ENCODE measurements at regions not wholly inside any gene's neighbourhood (a gene's known extent, or its start where the extent isn't known, plus 50 kb on each side); places are given as distances from the start of the nearest gene placed in this dataset.
"Not testable (repeated sequence)": the region's sequence is repeated elsewhere in the genome, so short reads cannot be mapped to it uniquely, and the experiment has no call there.

- not testable (repeated sequence) for DNase-seq (ENCODE audit: low read depth in 2 of 2)
Measured at GRCh38 chr1:242912855-242913254, 342.2 kb downstream of the CEP170 start.

- DNase-seq (ENCODE audit: low read depth in 2 of 2), result not testable (repeated sequence)
Measured at GRCh38 chr1:242900558-242900957, 354.5 kb downstream of the CEP170 start.

GRCh38 chr1:242890192-242890741 is 364.8 kb downstream of the CEP170 start:
- no peak for DNase-seq (ENCODE audit: low read depth in 2 of 2)

- no peak for DNase-seq (ENCODE audit: low read depth in 2 of 2)
Measured at GRCh38 chr1:242886137-242886536, 361.6 kb upstream of the PLD5 start.

- DNase-seq (ENCODE audit: low read depth in 2 of 2), result not testable (repeated sequence)
Measured at GRCh38 chr1:242880022-242880421, 355.5 kb upstream of the PLD5 start.

- DNase-seq (ENCODE audit: low read depth in 2 of 2), result no peak
Measured at GRCh38 chr1:242877743-242878142, 353.2 kb upstream of the PLD5 start.

- no peak for DNase-seq (ENCODE audit: low read depth in 2 of 2)
Measured at GRCh38 chr1:242877229-242877628, 352.7 kb upstream of the PLD5 start.

- no peak for DNase-seq (ENCODE audit: low read depth in 2 of 2)
Measured at GRCh38 chr1:242876030-242876429, 351.5 kb upstream of the PLD5 start.

GRCh38 chr1:242873661-242874060 is 349.2 kb upstream of the PLD5 start:
- DNase-seq (ENCODE audit: low read depth in 2 of 2), result no peak

GRCh38 chr1:242872521-242872920 is 348.0 kb upstream of the PLD5 start:
- DNase-seq (ENCODE audit: low read depth in 2 of 2), result no peak

GRCh38 chr1:242871471-242872030 is 347.1 kb upstream of the PLD5 start:
- DNase-seq (ENCODE audit: low read depth in 2 of 2), result no peak

GRCh38 chr1:242870966-242871365 is 346.5 kb upstream of the PLD5 start:
- DNase-seq (ENCODE audit: low read depth in 2 of 2), result no peak

GRCh38 chr1:242856289-242856688 is 331.8 kb upstream of the PLD5 start:
- no peak for DNase-seq (ENCODE audit: low read depth in 2 of 2)

- DNase-seq (ENCODE audit: low read depth in 2 of 2), result no peak
Measured at GRCh38 chr1:242854466-242854865, 330.0 kb upstream of the PLD5 start.

GRCh38 chr1:242847390-242847993 is 323.0 kb upstream of the PLD5 start:
- DNase-seq (ENCODE audit: low read depth in 2 of 2), result no peak

- DNase-seq (ENCODE audit: low read depth in 2 of 2), result no peak
Measured at GRCh38 chr1:242842094-242842493, 317.6 kb upstream of the PLD5 start.

GRCh38 chr1:242839101-242839500 is 314.6 kb upstream of the PLD5 start:
- no peak for DNase-seq (ENCODE audit: low read depth in 2 of 2)

- no peak for DNase-seq (ENCODE audit: low read depth in 2 of 2)
Measured at GRCh38 chr1:242836423-242836822, 311.9 kb upstream of the PLD5 start.

GRCh38 chr1:242828828-242829227 is 304.3 kb upstream of the PLD5 start:
- DNase-seq (ENCODE audit: low read depth in 2 of 2), result no peak

GRCh38 chr1:242828199-242828598 is 303.7 kb upstream of the PLD5 start:
- no peak for DNase-seq (ENCODE audit: low read depth in 2 of 2)

GRCh38 chr1:242827538-242827937 is 303.0 kb upstream of the PLD5 start:
- DNase-seq (ENCODE audit: low read depth in 2 of 2), result no peak

- no peak for DNase-seq (ENCODE audit: low read depth in 2 of 2)
Measured at GRCh38 chr1:242826701-242827336, 302.3 kb upstream of the PLD5 start.

- peak; percentile 3 to 8 for DNase-seq (ENCODE audit: low read depth in 2 of 2)
Measured at GRCh38 chr1:242824435-242824834, 299.9 kb upstream of the PLD5 start.
